GM18505 (cell line): ENCODE measurements at regions not wholly inside any gene's neighbourhood (a gene's known extent, or its start where the extent isn't known, plus 50 kb on each side); places are given as distances from the start of the nearest gene placed in this dataset.

Experiments used
- ATAC-seq: cut with Tn5 transposase; IDR thresholded peaks from one replicate; pipeline ENCODE4 v1.9.1; 2021; ENCODE audit not compliant: unreplicated experiment
- POLR2A ChIP-seq: IDR thresholded peaks from 4 replicates; pipeline ENCODE4 v1.6.1; 2011; ENCODE audit warnings: borderline replicate concordance; ENCODE audit not compliant: insufficient read depth, insufficient read length; ENCODE audit errors: extremely low read depth

DNA sequence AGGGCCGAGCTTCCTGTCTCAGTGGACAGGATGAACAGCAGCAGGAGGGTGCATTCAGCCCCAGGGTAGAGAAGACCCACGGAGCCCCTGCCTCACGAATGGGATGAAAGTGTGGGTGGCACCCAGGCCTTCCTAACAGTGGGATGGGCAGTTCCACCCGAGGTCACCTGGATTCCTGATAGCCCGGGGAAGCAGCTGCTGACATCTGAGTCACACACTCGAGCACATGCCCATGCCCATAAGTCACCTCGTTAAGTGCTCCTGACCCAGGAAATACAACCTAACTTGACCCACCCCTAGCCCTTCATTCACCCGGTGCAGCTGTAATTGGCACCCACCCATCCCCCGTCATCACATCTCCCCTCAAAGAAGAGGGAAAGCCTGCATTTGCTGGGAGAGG lies 85.3 kb upstream of the FOXF1 start:
- TF ChIP-seq POLR2A = no peak
- no peak for ATAC-seq

DNA sequence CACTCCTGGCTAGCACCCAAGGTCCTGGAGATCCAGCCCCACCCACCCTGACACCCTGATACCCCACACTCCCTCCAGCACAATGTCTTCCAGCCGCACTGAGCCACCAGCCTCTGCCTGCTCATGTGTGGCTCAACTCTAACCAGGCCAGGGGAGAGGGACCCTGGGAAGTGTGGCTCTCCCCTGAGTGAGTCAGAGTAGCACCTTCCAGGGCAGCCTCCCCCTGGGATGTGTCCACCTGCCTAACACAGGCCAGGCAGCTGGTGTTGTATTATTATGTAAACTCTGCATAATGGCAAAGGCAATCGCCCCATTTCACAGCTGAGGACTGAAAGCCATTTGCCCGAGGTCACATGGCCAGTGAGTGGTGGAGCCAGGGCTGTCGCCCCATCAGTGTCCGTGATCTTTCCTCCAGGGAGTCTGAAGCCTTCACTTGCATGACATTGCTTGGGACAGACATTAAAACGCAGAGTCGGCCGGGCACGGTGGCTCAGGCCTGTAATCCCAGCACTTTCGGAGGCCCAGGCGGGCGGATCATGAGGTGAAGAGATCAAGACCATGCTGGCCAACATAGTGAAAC lies 84.2 kb upstream of the FOXF1 start:
- TF ChIP-seq POLR2A = no peak
- no peak for ATAC-seq

DNA sequence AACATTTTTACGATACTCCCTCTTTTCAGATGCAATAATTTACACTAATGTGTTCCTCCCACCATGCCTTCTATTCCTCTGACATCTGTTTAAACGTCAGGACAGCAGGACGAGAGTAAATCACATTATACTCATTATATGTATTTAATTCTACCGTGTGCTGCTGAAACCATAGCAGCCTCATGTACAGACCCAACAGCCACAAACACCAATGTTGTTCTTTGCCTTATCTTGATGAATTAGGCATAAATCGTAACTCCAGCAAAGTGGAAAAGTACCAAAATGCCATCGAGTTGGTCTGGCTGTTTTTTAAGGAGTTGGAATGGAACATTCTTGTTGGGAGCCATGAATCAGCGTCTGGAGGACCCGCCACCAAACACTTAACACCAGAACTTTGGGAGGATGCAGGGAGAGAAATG lies 82.9 kb upstream of the FOXF1 start:
- TF ChIP-seq POLR2A = no peak
- no peak for ATAC-seq

DNA sequence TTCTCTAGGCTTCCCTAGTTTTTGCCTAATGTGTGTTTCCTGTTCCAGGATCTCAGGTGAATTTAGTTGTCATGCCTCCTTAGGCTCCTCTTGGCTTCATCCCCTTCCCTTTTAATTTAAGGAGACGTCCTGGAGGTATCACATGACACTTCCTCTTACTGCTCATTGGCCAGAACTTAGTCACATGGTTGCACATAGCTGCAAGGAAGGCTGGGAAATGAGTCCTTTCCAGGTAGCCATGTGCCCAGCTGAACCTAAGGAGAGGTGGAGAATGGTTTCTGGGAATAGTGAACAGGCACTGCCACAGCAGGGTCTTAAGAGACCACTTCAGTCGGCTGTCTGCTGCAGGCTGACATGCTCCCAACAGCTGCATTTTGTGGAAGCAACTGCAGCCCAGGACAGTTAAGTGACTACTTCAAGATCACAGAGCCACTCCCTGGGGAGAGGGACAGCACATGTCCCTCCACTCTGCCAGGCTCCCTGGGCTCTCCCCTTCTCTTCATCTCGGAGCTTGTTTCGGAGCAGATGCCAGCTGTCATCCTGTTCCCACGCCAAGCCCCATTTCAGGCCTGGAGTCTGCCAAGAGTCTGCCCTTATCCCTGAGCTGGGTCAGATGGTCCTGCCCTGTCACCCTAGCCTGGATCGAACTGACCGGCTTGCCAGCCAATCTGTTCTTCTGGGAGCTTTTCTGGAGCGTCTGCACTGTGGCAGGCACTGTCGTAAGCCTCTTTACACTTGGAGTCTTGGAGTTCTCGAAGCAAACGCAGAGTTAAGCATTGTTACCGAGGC lies 81.4 kb upstream of the FOXF1 start:
- no peak for ATAC-seq
- no peak for TF ChIP-seq POLR2A

DNA sequence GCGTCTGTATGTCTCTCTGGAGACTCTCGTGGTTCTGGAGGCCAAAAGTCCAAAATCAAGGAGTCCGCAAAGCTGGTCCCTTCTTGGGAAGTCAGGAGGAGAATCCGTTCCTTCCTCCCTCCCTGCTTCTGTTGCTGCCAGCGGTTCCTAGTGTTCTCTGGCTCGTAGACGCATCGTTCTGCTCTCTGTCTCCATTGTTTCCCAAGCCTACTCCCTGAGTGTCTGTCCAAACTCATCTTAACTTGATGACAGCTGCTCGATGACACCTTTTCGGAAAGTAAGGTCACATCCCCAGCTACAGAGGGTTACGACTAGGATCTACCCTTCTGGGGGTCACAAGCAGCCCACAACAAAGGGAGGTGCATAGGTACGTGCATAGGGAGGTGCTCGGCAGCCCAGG lies 80.7 kb upstream of the FOXF1 start:
- ATAC-seq = no peak
- no peak for TF ChIP-seq POLR2A

DNA sequence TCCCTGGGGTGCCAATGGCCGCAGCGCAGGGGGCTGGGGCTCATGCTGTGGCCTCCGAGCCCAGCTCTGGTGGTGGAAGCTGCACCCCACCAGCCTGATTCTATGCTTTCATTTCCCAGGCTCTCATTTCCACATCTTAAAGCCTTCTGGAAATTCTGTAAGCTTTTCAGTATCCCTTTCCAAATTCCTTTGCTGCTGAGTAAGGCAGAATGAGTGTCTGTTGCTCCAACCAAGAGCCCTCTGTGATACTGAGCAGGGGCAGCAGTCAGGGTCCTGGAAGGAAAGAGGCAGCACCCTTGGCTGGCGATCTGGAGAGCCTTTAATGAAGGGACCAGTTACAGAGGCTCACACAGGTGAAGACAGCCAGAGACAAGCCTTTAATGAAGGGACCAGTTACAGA lies 79.5 kb upstream of the FOXF1 start:
- no peak for ATAC-seq
- TF ChIP-seq POLR2A = no peak

DNA sequence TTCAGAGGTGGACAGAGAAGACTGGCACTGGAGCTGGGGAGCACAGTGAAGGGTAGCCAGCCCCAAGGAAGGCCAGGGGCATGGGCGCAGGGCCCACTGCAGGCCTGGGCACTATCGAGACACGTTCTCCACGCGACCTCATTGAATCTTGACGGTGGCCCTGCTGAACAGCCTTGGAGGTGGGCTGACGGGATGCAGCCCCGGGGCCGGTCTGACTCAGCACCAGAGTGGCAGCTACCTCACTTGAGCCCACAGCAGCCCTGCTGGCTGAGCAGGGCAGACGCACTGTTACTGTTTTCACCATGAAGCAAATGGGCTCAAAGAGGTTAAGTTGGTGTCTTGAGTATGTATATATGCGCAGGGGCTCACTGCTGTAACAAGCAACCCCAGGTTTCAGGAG lies 78.8 kb upstream of the FOXF1 start:
- TF ChIP-seq POLR2A = no peak
- ATAC-seq = no peak

DNA sequence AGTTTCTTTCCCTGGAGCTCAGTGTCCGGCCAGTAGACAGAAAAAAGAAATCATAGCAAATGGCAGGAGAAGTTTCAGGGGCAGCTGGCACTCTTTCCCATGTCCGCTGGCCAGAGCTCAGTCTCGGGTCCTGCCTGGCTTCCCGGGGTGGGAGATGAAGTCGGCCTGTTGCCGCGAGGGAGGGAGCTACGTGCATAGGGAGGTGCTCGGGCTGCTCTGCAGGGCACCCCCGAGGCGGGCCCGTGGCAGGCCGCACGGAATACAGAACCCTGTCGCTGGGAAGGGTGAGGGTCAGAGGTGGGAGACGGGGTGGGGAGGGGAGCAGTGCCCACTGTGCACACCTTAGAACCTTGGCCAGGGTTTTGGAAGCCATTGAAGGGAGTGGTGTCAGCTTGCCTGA lies 78.3 kb upstream of the FOXF1 start:
- no peak for ATAC-seq
- no peak for TF ChIP-seq POLR2A

DNA sequence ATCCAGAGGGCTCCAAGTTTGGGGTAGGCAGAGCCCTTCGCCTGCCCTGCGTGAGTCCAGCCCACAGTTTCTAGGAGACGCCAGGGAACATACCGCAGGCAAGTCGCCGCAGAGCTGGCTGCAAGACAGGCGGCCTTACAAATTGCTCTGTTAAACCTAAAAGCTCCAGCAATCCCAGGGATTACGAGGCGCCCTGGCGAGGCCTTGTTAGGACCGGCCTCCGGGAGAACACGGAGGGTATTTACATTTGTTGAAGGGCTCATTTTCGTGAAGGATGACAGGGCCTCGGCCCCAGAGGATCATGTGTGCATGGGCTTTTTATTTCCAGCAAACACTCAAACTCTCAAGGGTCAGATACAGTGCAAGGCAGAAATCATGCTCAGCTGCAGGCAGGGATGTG lies 77.6 kb upstream of the FOXF1 start:
- TF ChIP-seq POLR2A = no peak
- ATAC-seq = no peak

DNA sequence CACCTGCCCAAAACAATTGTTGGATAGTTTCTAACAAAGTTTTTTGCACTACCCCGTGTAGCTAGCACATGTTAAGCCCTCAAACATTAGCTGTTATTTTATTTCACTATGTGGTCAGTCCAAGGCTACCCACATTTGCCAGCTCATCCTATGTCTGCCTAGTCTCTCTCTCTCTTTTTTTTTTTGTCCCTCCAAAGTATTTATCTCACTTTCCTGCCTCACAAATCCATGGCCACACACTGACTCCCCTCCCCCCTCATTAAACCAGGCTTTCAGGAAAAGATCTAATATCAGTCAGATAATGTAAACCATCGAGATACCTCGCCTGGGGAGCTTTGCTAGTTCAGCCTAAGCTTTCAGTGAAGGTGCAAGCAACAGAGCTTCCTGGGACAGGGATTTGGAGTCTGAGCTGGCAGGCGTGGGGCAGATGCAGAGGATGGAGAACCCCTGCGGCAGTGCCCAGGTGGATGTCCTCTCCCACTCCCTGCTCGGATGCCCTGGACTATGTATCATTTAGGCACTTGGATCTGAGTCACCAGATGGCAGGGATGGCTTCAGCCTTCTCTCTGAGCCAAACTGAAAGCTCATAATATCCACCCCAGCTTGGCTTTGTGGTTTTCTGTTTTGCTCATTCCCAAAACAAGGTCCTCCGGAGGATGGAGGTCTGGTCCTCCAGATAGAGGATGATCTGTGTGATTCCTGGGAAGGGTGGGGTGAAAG lies 73.7 kb upstream of the FOXF1 start:
- no peak for ATAC-seq
- TF ChIP-seq POLR2A = no peak

DNA sequence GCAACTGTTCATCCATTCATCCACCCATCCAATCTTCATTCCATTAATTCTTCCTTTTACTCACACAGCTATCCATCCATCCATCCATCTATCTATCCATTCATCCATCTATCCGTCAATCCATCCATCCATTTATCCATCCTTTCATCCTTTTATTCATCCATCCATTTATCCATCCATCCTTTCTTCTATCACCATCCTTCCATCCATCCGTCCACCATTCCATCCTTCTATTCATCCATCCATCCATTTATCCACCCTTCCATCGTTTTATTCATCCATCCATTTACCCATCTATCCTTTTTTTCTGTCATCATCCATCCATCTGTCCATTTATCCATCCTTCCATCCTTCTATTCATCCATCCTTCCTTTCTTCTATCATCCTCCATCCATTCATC lies 73.0 kb upstream of the FOXF1 start:
- TF ChIP-seq POLR2A = no peak
- ATAC-seq = no peak

DNA sequence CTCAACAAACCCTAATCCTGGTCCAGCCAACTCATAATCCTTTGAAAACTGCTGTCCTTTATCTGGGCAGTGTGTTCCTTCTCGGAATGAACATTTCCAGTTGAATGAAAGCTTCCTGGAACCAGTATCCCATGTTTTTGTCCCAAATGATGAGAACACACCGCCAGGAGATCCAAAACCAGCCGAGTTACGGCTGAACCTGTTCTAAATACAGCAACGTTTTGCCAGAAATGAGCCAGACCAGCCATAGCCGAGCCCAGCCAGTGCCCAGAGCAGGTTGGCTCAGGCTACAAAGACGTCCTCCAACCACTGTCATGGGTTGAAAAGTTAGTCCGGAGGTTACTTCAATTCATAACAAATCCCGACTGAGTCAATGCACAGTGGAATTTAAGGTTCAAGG lies 67.6 kb upstream of the FOXF1 start:
- no peak for ATAC-seq
- TF ChIP-seq POLR2A = no peak

DNA sequence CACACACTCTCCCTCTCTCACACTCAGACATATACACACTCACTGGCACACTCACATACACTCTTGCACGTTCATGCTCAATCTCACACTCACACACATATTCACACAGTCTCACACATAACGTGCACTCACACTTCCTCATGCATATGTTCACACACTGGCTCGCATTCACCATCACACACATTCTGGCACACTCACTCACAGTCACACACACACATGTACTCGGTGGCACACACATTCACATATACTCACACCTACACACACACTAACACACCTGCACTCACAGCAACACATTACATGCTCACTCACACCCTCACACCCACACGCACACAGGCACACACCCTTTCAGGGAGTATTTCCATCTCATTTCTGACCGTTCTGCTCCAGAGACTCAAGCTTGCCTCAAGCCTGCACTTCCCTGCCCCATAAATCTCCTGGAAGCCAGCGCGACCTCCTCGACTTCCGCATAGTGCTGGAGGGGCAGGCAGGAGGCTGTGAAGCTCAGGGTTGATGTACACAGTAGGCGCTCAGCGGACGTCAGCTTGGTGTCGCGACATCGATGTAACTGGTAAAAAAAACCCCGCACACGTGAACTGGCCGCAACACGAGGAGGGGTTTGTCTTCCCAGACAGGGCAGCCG lies 66.7 kb upstream of the FOXF1 start:
- no peak for TF ChIP-seq POLR2A
- ATAC-seq = no peak
